ENCODE measurements at regions not wholly inside any gene's neighbourhood (a gene's known extent, or its start where the extent isn't known, plus 50 kb on each side); places are given as distances from the start of the nearest gene placed in this dataset.

DNA sequence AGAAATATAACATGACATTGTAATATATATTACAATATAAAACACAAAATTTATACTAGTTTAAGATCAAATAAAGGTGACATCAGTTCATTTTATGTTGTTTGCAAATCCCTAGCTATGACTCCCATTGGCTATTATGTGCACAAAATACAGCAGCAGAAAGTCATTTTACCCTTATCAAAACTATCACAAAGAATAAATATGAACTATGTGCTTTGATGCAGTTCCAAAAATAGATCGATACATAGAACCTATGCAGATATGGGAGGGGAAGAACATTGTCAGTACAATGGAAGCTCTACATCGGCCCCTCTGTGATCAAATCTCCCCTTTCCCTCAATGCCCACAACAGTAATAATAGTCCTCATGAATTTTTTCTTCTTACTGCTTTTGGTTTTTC lies 1038.1 kb upstream of the PCDH20 start:
- TF ChIP-seq, protein P1, sequence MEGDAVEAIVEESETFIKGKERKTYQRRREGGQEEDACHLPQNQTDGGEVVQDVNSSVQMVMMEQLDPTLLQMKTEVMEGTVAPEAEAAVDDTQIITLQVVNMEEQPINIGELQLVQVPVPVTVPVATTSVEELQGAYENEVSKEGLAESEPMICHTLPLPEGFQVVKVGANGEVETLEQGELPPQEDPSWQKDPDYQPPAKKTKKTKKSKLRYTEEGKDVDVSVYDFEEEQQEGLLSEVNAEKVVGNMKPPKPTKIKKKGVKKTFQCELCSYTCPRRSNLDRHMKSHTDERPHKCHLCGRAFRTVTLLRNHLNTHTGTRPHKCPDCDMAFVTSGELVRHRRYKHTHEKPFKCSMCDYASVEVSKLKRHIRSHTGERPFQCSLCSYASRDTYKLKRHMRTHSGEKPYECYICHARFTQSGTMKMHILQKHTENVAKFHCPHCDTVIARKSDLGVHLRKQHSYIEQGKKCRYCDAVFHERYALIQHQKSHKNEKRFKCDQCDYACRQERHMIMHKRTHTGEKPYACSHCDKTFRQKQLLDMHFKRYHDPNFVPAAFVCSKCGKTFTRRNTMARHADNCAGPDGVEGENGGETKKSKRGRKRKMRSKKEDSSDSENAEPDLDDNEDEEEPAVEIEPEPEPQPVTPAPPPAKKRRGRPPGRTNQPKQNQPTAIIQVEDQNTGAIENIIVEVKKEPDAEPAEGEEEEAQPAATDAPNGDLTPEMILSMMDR (IDR thresholded peaks at IDR 0.05; ENCODE audit: low read depth, low read length, missing input control): no peak
- no peak for TF ChIP-seq RAD21 (IDR thresholded peaks at IDR 0.05)
- no peak for TF ChIP-seq SP1 (IDR thresholded peaks at IDR 0.05)
- TF ChIP-seq FOXA1 (IDR thresholded peaks at IDR 0.05): no peak
- TF ChIP-seq HNF4G (IDR thresholded peaks at IDR 0.05): no peak
- TF ChIP-seq, protein P2, sequence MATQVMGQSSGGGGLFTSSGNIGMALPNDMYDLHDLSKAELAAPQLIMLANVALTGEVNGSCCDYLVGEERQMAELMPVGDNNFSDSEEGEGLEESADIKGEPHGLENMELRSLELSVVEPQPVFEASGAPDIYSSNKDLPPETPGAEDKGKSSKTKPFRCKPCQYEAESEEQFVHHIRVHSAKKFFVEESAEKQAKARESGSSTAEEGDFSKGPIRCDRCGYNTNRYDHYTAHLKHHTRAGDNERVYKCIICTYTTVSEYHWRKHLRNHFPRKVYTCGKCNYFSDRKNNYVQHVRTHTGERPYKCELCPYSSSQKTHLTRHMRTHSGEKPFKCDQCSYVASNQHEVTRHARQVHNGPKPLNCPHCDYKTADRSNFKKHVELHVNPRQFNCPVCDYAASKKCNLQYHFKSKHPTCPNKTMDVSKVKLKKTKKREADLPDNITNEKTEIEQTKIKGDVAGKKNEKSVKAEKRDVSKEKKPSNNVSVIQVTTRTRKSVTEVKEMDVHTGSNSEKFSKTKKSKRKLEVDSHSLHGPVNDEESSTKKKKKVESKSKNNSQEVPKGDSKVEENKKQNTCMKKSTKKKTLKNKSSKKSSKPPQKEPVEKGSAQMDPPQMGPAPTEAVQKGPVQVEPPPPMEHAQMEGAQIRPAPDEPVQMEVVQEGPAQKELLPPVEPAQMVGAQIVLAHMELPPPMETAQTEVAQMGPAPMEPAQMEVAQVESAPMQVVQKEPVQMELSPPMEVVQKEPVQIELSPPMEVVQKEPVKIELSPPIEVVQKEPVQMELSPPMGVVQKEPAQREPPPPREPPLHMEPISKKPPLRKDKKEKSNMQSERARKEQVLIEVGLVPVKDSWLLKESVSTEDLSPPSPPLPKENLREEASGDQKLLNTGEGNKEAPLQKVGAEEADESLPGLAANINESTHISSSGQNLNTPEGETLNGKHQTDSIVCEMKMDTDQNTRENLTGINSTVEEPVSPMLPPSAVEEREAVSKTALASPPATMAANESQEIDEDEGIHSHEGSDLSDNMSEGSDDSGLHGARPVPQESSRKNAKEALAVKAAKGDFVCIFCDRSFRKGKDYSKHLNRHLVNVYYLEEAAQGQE (IDR thresholded peaks at IDR 0.05): no peak
- no peak for TF ChIP-seq GABPA (IDR thresholded peaks at IDR 0.05 in 1 of 2, conservative IDR thresholded peaks at IDR 0.05 in 1 of 2)
- TF ChIP-seq, protein P3, sequence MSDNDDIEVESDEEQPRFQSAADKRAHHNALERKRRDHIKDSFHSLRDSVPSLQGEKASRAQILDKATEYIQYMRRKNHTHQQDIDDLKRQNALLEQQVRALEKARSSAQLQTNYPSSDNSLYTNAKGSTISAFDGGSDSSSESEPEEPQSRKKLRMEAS (IDR thresholded peaks at IDR 0.05): no peak
- TF ChIP-seq, protein P4, sequence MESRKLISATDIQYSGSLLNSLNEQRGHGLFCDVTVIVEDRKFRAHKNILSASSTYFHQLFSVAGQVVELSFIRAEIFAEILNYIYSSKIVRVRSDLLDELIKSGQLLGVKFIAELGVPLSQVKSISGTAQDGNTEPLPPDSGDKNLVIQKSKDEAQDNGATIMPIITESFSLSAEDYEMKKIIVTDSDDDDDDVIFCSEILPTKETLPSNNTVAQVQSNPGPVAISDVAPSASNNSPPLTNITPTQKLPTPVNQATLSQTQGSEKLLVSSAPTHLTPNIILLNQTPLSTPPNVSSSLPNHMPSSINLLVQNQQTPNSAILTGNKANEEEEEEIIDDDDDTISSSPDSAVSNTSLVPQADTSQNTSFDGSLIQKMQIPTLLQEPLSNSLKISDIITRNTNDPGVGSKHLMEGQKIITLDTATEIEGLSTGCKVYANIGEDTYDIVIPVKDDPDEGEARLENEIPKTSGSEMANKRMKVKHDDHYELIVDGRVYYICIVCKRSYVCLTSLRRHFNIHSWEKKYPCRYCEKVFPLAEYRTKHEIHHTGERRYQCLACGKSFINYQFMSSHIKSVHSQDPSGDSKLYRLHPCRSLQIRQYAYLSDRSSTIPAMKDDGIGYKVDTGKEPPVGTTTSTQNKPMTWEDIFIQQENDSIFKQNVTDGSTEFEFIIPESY (IDR thresholded peaks at IDR 0.05): no peak
- TF ChIP-seq, protein P5, sequence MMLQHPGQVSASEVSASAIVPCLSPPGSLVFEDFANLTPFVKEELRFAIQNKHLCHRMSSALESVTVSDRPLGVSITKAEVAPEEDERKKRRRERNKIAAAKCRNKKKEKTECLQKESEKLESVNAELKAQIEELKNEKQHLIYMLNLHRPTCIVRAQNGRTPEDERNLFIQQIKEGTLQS (IDR thresholded peaks at IDR 0.05): no peak
- TF ChIP-seq TAF1 (conservative IDR thresholded peaks at IDR 0.05): no peak
- no peak for TF ChIP-seq YY1 (IDR thresholded peaks at IDR 0.05)

Measured in liver (tissue), 3 donors.